CD14-positive monocyte (primary cell): ENCODE measurements at regions not wholly inside any gene's neighbourhood (a gene's known extent, or its start where the extent isn't known, plus 50 kb on each side); places are given as distances from the start of the nearest gene placed in this dataset.

Experiments
- DNase-seq, 3 donors: peaks; one replicate each; pipeline ENCODE4 v3.0.0-alpha.2; 2011 to 2022
- H2AFZ ChIP-seq: 2 replicates; pipeline ENCODE4 v1.6.0; 2012; ENCODE audit warnings: mild to moderate bottlenecking, low read depth, low read length, inconsistent platforms; ENCODE audit not compliant: insufficient read depth, poor library complexity, severe bottlenecking
- H3K27ac ChIP-seq, 2 donors: 1 replicate in 1 of 2; 2 replicates in 1 of 2; pipeline ENCODE4 v1.5.1; 2012 to 2013; ENCODE audit warnings: low read length in 2 of 2, control low read depth in 1 of 2, inconsistent platforms in 1 of 2, low read depth in 1 of 2, mild to moderate bottlenecking in 1 of 2
- H3K27me3 ChIP-seq, 2 donors: one replicate each; pipeline versions ENCODE4 v1.6.0 to v1.6.1; 2011 to 2013; ENCODE audit warnings: low read length in 2 of 2; ENCODE audit not compliant: control insufficient read depth in 2 of 2, insufficient read depth in 2 of 2
- H3K36me3 ChIP-seq, 2 donors: replicated peaks in 1 of 2; 1 replicate in 1 of 2; 2 replicates in 1 of 2; pipeline versions ENCODE4 v1.5.1 to v1.6.1; 2012 to 2013; ENCODE audit warnings: low read length in 2 of 2, control low read depth in 1 of 2, inconsistent platforms in 1 of 2, mild to moderate bottlenecking in 1 of 2; ENCODE audit not compliant: insufficient read depth in 2 of 2, control insufficient read depth in 1 of 2
- H3K4me1 ChIP-seq, 2 donors: 1 replicate in 1 of 2; 2 replicates in 1 of 2; pipeline versions ENCODE4 v1.5.1 to v1.6.1; 2012 to 2013; ENCODE audit warnings: low read length in 2 of 2, control low read depth in 1 of 2, inconsistent platforms in 1 of 2, mild to moderate bottlenecking in 1 of 2, moderate library complexity in 1 of 2; ENCODE audit not compliant: insufficient read depth in 2 of 2, control insufficient read depth in 1 of 2
- H3K4me2 ChIP-seq: replicated peaks from 2 replicates; pipeline ENCODE3; 2012; ENCODE audit warnings: low read length, moderate library complexity, mild to moderate bottlenecking; ENCODE audit not compliant: poor library complexity, severe bottlenecking; ENCODE audit errors: extremely low read depth
- H3K4me3 ChIP-seq, 3 experiments: fragments of 200-600 bp in 1 of 3; sonication (generic) in 1 of 3; replicated peaks in 1 of 3; 1 replicate in 2 of 3; 2 replicates in 1 of 3; pipeline ENCODE4 v1.5.1; 2011 to 2013; ENCODE audit warnings: low read length in 3 of 3, mild to moderate bottlenecking in 3 of 3, control low read depth in 2 of 3, low read depth in 2 of 3, inconsistent platforms in 1 of 3, moderate library complexity in 1 of 3
- H3K79me2 ChIP-seq: 2 replicates; pipeline ENCODE4 v1.6.0; 2012; ENCODE audit warnings: mild to moderate bottlenecking, control low read depth, inconsistent platforms, low read length, moderate library complexity; ENCODE audit not compliant: insufficient read depth
- H3K9ac ChIP-seq: 2 replicates; pipeline ENCODE4 v1.6.0; 2017; ENCODE audit warnings: low read length, mild to moderate bottlenecking; ENCODE audit not compliant: insufficient read depth, poor library complexity, severe bottlenecking
- H3K9me3 ChIP-seq, 2 donors: replicated peaks in 1 of 2; 1 replicate in 1 of 2; 2 replicates in 1 of 2; pipeline versions ENCODE4 v1.5.1 to v1.6.1; 2012 to 2013; ENCODE audit warnings: low read length in 2 of 2, control low read depth in 1 of 2; ENCODE audit not compliant: control insufficient read depth in 1 of 2, insufficient read depth in 1 of 2
- H4K20me1 ChIP-seq: 2 replicates; pipeline ENCODE4 v1.6.0; 2012; ENCODE audit warnings: mild to moderate bottlenecking, low read length, control low read depth, moderate library complexity; ENCODE audit not compliant: insufficient read depth
- H3K27ac Mint-ChIP-seq, 7 donors: one replicate each; pipeline ENCODE4 v1.8.0; 2020; ENCODE audit warnings: mild to moderate bottlenecking in 7 of 7, mixed read lengths in 7 of 7, moderate library complexity in 6 of 7, inconsistent platforms in 2 of 7
- H3K27me3 Mint-ChIP-seq, 3 donors: one replicate each; pipeline ENCODE4 v1.8.0; 2021 to 2022; ENCODE audit warnings: low read depth in 3 of 3, mild to moderate bottlenecking in 3 of 3, mixed read lengths in 3 of 3, moderate library complexity in 3 of 3, inconsistent platforms in 1 of 3
- H3K36me3 Mint-ChIP-seq, 2 donors: one replicate each; pipeline ENCODE4 v1.8.0; 2020; ENCODE audit warnings: mixed read lengths in 2 of 2, inconsistent platforms in 1 of 2, mild to moderate bottlenecking in 1 of 2
- H3K4me1 Mint-ChIP-seq: one replicate; pipeline ENCODE4 v1.8.0; 2020; ENCODE audit warnings: mild to moderate bottlenecking, mixed read lengths
- H3K4me3 Mint-ChIP-seq, 2 donors: one replicate each; pipeline ENCODE4 v1.8.0; 2020; ENCODE audit warnings: mild to moderate bottlenecking in 2 of 2, mixed read lengths in 2 of 2, moderate library complexity in 1 of 2
- H3K9me3 Mint-ChIP-seq, 7 donors: one replicate each; pipeline ENCODE4 v1.8.0; 2020 to 2022; ENCODE audit warnings: mixed read lengths in 7 of 7, mild to moderate bottlenecking in 6 of 7, moderate library complexity in 6 of 7, inconsistent platforms in 2 of 7
- WGBS: methylation state at CpG from one replicate; pipeline ENCODE4 v1.1.5; 2013; ENCODE audit warnings: missing lambda C conversion rate; ENCODE audit not compliant: insufficient coverage; 5-methylcytosine and 5-hydroxymethylcytosine counted together
- intact Hi-C, 2 donors: fragments of 100-400 bp; cut with micrococcal nuclease; formaldehyde crosslinking; loops; one replicate each; pipeline versions ENCODE4 v1.15.0 to v1.15.1; 2023
- TF ChIP-seq, protein P1 (sequence below): fragments of 200-600 bp; IDR thresholded peaks from one replicate; pipeline ENCODE4 v1.8.0; 2022; ENCODE audit warnings: antibody characterized with exemption, mild to moderate bottlenecking

DNA sequence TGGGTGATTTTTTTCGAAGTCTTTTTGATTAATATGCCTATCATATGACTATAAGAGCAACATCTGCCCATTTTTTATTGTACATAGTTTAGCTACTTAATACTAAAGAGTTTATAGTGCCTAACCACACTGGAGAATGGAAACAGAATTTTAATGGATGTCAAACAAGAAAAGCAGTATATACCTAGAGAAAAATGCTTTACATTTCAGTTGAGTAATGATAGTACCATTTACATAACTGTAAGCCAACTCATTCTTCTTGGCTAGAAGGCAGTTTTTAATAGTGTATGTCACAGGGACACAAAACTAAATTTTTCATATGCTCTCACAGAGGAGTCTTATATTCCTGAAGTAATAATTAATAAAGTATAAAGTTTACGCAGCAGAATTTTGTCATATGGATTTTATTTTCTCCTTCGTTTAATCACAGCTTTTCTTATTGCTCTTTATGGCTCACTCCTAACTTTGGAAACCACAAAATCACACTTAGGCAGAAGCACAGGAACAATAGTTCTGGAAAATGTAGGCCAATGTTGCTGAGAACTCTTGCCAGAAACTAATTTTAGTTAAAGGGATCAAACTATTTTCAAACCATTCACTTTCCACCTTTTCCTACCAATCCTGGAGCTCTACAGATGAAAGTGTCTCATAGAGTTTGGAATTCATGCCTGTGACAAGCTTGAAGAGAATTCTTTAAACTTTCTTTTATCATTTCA lies 243.6 kb downstream of the ZIC1 start:
- no peaks in the 10 kb centered on the region for H3K9me3 Mint-ChIP-seq
- H4K20me1 ChIP-seq, result no peaks in the 10 kb centered on the region
- H3K4me3 ChIP-seq, result no peak overlapping the region
- no CpG with 5 or more reads among the region's 3 CpGs for WGBS
- no peak overlapping the region for H3K4me2 ChIP-seq
- no peak overlapping the region for H3K27ac Mint-ChIP-seq
- no peak overlapping the region for H2AFZ ChIP-seq
- no peak for DNase-seq
- no peaks in the 10 kb centered on the region for H3K36me3 ChIP-seq
- H3K4me1 Mint-ChIP-seq, result no peaks in the 10 kb centered on the region
- H3K27ac ChIP-seq, result no peak overlapping the region
- H3K4me1 ChIP-seq, result no peaks in the 10 kb centered on the region
- H3K27me3 ChIP-seq, result no peaks in the 10 kb centered on the region
- no peak overlapping the region for H3K9ac ChIP-seq
- H3K79me2 ChIP-seq, result no peaks in the 10 kb centered on the region
- TF ChIP-seq, protein P1, sequence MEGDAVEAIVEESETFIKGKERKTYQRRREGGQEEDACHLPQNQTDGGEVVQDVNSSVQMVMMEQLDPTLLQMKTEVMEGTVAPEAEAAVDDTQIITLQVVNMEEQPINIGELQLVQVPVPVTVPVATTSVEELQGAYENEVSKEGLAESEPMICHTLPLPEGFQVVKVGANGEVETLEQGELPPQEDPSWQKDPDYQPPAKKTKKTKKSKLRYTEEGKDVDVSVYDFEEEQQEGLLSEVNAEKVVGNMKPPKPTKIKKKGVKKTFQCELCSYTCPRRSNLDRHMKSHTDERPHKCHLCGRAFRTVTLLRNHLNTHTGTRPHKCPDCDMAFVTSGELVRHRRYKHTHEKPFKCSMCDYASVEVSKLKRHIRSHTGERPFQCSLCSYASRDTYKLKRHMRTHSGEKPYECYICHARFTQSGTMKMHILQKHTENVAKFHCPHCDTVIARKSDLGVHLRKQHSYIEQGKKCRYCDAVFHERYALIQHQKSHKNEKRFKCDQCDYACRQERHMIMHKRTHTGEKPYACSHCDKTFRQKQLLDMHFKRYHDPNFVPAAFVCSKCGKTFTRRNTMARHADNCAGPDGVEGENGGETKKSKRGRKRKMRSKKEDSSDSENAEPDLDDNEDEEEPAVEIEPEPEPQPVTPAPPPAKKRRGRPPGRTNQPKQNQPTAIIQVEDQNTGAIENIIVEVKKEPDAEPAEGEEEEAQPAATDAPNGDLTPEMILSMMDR, result no peak
- H3K27me3 Mint-ChIP-seq, result no peaks in the 10 kb centered on the region
- no peak overlapping the region for H3K4me3 Mint-ChIP-seq
- H3K36me3 Mint-ChIP-seq, result no peaks in the 10 kb centered on the region
- no peaks in the 10 kb centered on the region for H3K9me3 ChIP-seq
- intact Hi-C loops, result no loop called here

DNA sequence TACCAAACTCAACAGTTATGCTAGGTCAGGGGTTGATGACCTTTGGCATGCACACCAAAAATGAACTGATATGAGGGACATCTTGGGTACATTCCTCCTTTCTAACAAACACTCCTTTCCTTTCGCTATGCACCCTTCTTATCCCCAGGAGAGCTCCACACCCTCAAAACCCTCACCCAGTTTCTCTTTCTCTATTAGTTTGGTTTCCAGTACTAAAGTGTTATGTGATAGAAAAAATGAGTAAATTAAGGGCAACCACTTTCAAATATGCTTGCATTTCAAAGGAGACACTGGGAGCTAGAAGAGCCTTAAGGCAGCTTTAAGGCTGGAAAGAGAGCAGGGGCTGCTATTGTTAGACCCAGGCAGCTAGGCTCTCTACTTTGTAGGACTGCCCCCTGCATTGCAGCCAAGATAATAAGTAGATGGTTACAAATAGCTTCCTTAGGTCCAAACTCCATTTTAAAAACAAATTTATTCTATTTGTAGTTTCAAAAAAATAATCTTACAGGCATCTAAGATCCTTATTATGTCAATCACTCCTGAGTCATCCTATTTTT lies 244.3 kb downstream of the ZIC1 start:
- no peaks in the 10 kb centered on the region for H3K36me3 Mint-ChIP-seq

More for the DNA sequence above, 244.3 kb downstream of the ZIC1 start:
- H2AFZ ChIP-seq, result no peak overlapping the region
- H4K20me1 ChIP-seq, result no peaks in the 10 kb centered on the region
- H3K4me1 Mint-ChIP-seq, result no peaks in the 10 kb centered on the region
- no peak overlapping the region for H3K4me3 ChIP-seq
- no peaks in the 10 kb centered on the region for H3K79me2 ChIP-seq
- no peaks in the 10 kb centered on the region for H3K9me3 Mint-ChIP-seq
- H3K27me3 Mint-ChIP-seq, result no peaks in the 10 kb centered on the region
- H3K36me3 ChIP-seq, result no peaks in the 10 kb centered on the region
- H3K27ac Mint-ChIP-seq, result no peak overlapping the region
- TF ChIP-seq, protein P1, result no peak
- DNase-seq, result no peak
- H3K9ac ChIP-seq, result no peak overlapping the region
- H3K27ac ChIP-seq, result no peak overlapping the region
- no peaks in the 10 kb centered on the region for H3K27me3 ChIP-seq
- WGBS, result no CpG with 5 or more reads among the region's 1 CpG
- intact Hi-C loops, result no loop called here
- H3K4me1 ChIP-seq, result no peaks in the 10 kb centered on the region
- H3K9me3 ChIP-seq, result no peaks in the 10 kb centered on the region
- H3K4me2 ChIP-seq, result no peak overlapping the region
- no peak overlapping the region for H3K4me3 Mint-ChIP-seq
